ENCODE measurements at regions not wholly inside any gene's neighbourhood (a gene's known extent, or its start where the extent isn't known, plus 50 kb on each side); places are given as distances from the start of the nearest gene placed in this dataset.
"Not testable (repeated sequence)": the region's sequence is repeated elsewhere in the genome, so short reads cannot be mapped to it uniquely, and the experiment has no call there.

DNA sequence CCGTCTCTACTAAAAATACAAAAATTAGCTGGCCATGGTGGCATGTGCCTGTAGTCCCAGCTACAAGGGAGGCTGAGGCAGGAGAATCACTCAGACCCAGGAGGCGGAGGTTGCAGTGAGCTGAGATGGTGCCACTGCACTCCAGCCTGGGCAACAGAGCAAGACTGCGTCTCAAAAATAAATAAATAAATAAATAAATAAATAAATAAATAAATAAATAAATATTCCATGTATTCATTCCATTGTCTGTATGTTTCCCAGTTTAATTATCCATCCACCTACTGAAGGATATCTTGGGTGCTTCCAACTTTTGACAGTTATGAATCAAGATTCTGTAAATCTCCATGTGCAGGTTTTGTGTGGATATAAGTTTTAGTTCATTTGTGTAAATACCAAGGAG is 397.4 kb upstream of the SLC35B3 start:
- H3K4me1 ChIP-seq (ENCODE audit: control insufficient read depth, insufficient read depth, low read length, poor library complexity, severe bottlenecking); H3K27ac ChIP-seq (ENCODE audit: insufficient read depth, low read length, poor library complexity, severe bottlenecking); H3K27me3 ChIP-seq (replicated peaks; ENCODE audit: control insufficient read depth, insufficient read depth, low read length, poor library complexity, severe bottlenecking); H3K9me3 ChIP-seq (ENCODE audit: control insufficient read depth, low read length); H3K4me3 ChIP-seq (ENCODE audit: insufficient read depth, low read depth, low read length, poor library complexity, severe bottlenecking); H3K36me3 ChIP-seq (ENCODE audit: control insufficient read depth, insufficient read depth, low read length); DNase-seq: not testable (repeated sequence)

DNA sequence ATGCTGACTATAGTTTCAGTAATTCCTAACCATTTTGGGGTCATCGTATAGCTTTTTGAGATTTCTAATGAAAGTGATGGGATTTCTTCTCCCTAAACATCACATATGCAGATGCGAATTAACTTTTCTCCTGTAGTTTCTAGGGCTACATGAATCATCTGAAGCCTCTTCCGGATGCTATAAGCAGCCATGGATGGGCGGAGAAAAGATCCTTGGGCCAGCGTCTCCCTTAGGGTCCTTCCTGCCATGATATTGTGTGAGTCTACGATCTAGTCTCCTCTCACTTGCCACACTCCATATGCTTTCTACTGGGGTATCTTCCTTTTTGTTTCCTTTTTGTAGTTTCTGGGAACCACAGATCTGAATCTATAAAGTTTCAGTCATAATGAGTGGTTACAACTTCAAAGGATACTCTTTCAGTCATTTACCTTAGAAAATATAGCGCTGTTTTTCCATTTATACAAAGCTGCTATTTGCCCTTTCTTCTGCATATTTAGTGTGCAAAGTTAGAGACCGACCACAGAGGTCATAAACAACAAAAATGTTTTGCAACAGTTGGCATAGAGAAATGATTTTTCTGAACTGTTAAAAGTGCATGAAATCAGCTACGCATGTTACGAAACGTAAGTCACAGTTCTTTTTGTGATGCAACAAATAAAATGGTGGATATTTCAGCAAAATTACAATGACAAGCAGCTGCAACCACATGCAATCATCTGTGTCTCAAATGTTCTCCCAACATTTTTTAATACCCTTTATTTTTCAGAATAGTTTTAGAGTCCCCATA is 396.2 kb upstream of the SLC35B3 start:
- Histone ChIP-seq H3K27me3 (replicated peaks; ENCODE audit: control insufficient read depth, insufficient read depth, low read length, poor library complexity, severe bottlenecking) (no peaks in the 10 kb centered on the region), H3K4me1 (ENCODE audit: control insufficient read depth, insufficient read depth, low read length, poor library complexity, severe bottlenecking) (no peaks in the 10 kb centered on the region), H3K9me3 (ENCODE audit: control insufficient read depth, low read length) (no peaks in the 10 kb centered on the region), H3K36me3 (ENCODE audit: control insufficient read depth, insufficient read depth, low read length) (no peaks in the 10 kb centered on the region), H3K4me3 (ENCODE audit: insufficient read depth, low read depth, low read length, poor library complexity, severe bottlenecking) (no peak overlapping the region), H3K27ac (ENCODE audit: insufficient read depth, low read length, poor library complexity, severe bottlenecking) (no peak overlapping the region)
- no peak for DNase-seq

GRCh38 chr6:8830794-8831193 is 395.4 kb upstream of the SLC35B3 start:
- Histone ChIP-seq H3K27me3 (replicated peaks; ENCODE audit: control insufficient read depth, insufficient read depth, low read length, poor library complexity, severe bottlenecking) (no peaks in the 10 kb centered on the region), H3K4me1 (ENCODE audit: control insufficient read depth, insufficient read depth, low read length, poor library complexity, severe bottlenecking) (no peaks in the 10 kb centered on the region), H3K4me3 (ENCODE audit: insufficient read depth, low read depth, low read length, poor library complexity, severe bottlenecking) (no peak overlapping the region), H3K9me3 (ENCODE audit: control insufficient read depth, low read length) (no peaks in the 10 kb centered on the region), H3K36me3 (ENCODE audit: control insufficient read depth, insufficient read depth, low read length) (no peaks in the 10 kb centered on the region), H3K27ac (ENCODE audit: insufficient read depth, low read length, poor library complexity, severe bottlenecking) (no peak overlapping the region)
- no peak for DNase-seq

DNA sequence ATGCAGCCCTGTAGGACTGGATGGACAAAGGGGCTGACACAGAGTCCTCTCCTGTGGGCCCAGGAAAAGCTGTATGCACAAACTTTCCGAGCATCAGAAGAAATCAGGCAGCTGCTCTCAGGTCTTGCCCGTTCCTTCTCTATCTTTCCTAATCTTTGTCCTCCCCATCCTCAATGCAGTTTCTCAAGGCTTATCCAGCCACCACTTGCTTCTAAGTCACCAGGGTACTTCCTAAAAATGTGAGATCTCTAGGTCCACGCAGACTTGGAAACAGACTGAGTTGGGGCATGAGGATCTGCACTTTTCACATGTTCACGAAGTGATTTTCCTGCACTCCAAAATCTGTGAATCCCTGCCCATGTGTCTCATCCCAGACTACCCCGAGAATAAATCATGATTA is 394.5 kb upstream of the SLC35B3 start:
- H3K36me3 ChIP-seq (ENCODE audit: control insufficient read depth, insufficient read depth, low read length): no peaks in the 10 kb centered on the region
- no peaks in the 10 kb centered on the region for H3K27me3 ChIP-seq (replicated peaks; ENCODE audit: control insufficient read depth, insufficient read depth, low read length, poor library complexity, severe bottlenecking)
- no peak for DNase-seq
- no peaks in the 10 kb centered on the region for H3K9me3 ChIP-seq (ENCODE audit: control insufficient read depth, low read length)
- H3K4me3 ChIP-seq (ENCODE audit: insufficient read depth, low read depth, low read length, poor library complexity, severe bottlenecking): no peak overlapping the region
- no peaks in the 10 kb centered on the region for H3K4me1 ChIP-seq (ENCODE audit: control insufficient read depth, insufficient read depth, low read length, poor library complexity, severe bottlenecking)
- H3K27ac ChIP-seq (ENCODE audit: insufficient read depth, low read length, poor library complexity, severe bottlenecking): no peak overlapping the region

DNA sequence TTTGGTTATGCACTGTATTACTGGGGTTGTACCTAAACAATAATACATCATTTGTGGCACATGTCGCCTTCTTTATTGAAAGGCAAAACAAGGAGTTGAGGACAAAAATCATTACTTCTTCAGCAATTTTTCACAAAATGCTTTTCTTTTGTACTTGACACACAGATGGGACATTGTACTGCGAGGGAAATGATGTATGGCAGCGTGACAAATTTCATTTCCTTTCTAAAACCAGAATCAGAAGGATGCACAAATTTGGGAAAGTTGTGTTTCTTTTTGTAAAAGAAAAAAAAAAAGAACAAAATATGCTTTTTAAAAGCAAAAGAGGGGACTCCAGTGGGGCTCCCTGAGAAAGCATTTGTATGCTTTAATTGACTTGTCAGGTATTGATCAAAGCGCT is 394.0 kb upstream of the SLC35B3 start:
- no peak for DNase-seq
- H3K27me3 ChIP-seq (replicated peaks; ENCODE audit: control insufficient read depth, insufficient read depth, low read length, poor library complexity, severe bottlenecking): no peaks in the 10 kb centered on the region
- H3K27ac ChIP-seq (ENCODE audit: insufficient read depth, low read length, poor library complexity, severe bottlenecking): no peak overlapping the region
- no peaks in the 10 kb centered on the region for H3K4me1 ChIP-seq (ENCODE audit: control insufficient read depth, insufficient read depth, low read length, poor library complexity, severe bottlenecking)
- no peak overlapping the region for H3K4me3 ChIP-seq (ENCODE audit: insufficient read depth, low read depth, low read length, poor library complexity, severe bottlenecking)
- H3K9me3 ChIP-seq (ENCODE audit: control insufficient read depth, low read length): no peaks in the 10 kb centered on the region
- no peaks in the 10 kb centered on the region for H3K36me3 ChIP-seq (ENCODE audit: control insufficient read depth, insufficient read depth, low read length)

- Histone ChIP-seq H3K36me3 (ENCODE audit: control insufficient read depth, insufficient read depth, low read length) (no peaks in the 10 kb centered on the region), H3K9me3 (ENCODE audit: control insufficient read depth, low read length) (no peaks in the 10 kb centered on the region), H3K27me3 (replicated peaks; ENCODE audit: control insufficient read depth, insufficient read depth, low read length, poor library complexity, severe bottlenecking) (no peaks in the 10 kb centered on the region), H3K4me3 (ENCODE audit: insufficient read depth, low read depth, low read length, poor library complexity, severe bottlenecking) (no peak overlapping the region), H3K27ac (ENCODE audit: insufficient read depth, low read length, poor library complexity, severe bottlenecking) (no peak overlapping the region), H3K4me1 (ENCODE audit: control insufficient read depth, insufficient read depth, low read length, poor library complexity, severe bottlenecking) (no peaks in the 10 kb centered on the region)
- DNase-seq: no peak
Measured at GRCh38 chr6:8828376-8828775, 393.0 kb upstream of the SLC35B3 start.

DNA sequence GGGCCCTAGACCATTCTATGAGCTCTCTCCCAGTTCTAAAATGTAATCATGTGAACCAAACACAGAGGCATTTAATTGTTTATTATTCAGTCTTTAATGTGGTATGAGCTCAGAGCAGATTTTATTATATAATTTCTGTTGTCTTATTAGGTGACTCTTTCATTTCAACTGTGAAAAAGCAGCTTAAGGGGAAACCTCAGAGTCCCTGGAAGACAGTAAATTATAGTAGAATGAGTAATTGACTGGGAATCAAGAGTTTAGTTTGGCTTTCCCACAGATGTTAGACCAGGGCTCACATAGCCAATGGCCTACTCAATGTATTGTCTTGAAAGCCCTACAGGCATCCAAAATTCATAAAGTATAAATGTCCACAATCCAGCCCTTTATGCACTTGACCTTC is 390.4 kb upstream of the SLC35B3 start:
- no peaks in the 10 kb centered on the region for H3K4me1 ChIP-seq (ENCODE audit: control insufficient read depth, insufficient read depth, low read length, poor library complexity, severe bottlenecking)
- no peaks in the 10 kb centered on the region for H3K9me3 ChIP-seq (ENCODE audit: control insufficient read depth, low read length)
- no peaks in the 10 kb centered on the region for H3K27me3 ChIP-seq (replicated peaks; ENCODE audit: control insufficient read depth, insufficient read depth, low read length, poor library complexity, severe bottlenecking)
- DNase-seq: no peak
- H3K36me3 ChIP-seq (ENCODE audit: control insufficient read depth, insufficient read depth, low read length): no peaks in the 10 kb centered on the region
- no peak overlapping the region for H3K27ac ChIP-seq (ENCODE audit: insufficient read depth, low read length, poor library complexity, severe bottlenecking)
- no peak overlapping the region for H3K4me3 ChIP-seq (ENCODE audit: insufficient read depth, low read depth, low read length, poor library complexity, severe bottlenecking)

GRCh38 chr6:8821981-8822381 is 386.6 kb upstream of the SLC35B3 start:
- Histone ChIP-seq H3K27me3 (replicated peaks; ENCODE audit: control insufficient read depth, insufficient read depth, low read length, poor library complexity, severe bottlenecking) (no peaks in the 10 kb centered on the region), H3K9me3 (ENCODE audit: control insufficient read depth, low read length) (no peaks in the 10 kb centered on the region), H3K4me1 (ENCODE audit: control insufficient read depth, insufficient read depth, low read length, poor library complexity, severe bottlenecking) (no peaks in the 10 kb centered on the region), H3K4me3 (ENCODE audit: insufficient read depth, low read depth, low read length, poor library complexity, severe bottlenecking) (no peak overlapping the region), H3K36me3 (ENCODE audit: control insufficient read depth, insufficient read depth, low read length) (no peaks in the 10 kb centered on the region), H3K27ac (ENCODE audit: insufficient read depth, low read length, poor library complexity, severe bottlenecking) (no peak overlapping the region)
- no peak for DNase-seq

GRCh38 chr6:8820313-8820712 is 385.0 kb upstream of the SLC35B3 start:
- no peaks in the 10 kb centered on the region for H3K9me3 ChIP-seq (ENCODE audit: control insufficient read depth, low read length)
- no peaks in the 10 kb centered on the region for H3K4me1 ChIP-seq (ENCODE audit: control insufficient read depth, insufficient read depth, low read length, poor library complexity, severe bottlenecking)
- no peak overlapping the region for H3K27ac ChIP-seq (ENCODE audit: insufficient read depth, low read length, poor library complexity, severe bottlenecking)
- no peaks in the 10 kb centered on the region for H3K36me3 ChIP-seq (ENCODE audit: control insufficient read depth, insufficient read depth, low read length)
- no peak for DNase-seq
- no peak overlapping the region for H3K4me3 ChIP-seq (ENCODE audit: insufficient read depth, low read depth, low read length, poor library complexity, severe bottlenecking)
- H3K27me3 ChIP-seq (replicated peaks; ENCODE audit: control insufficient read depth, insufficient read depth, low read length, poor library complexity, severe bottlenecking): no peaks in the 10 kb centered on the region

- no peaks in the 10 kb centered on the region for H3K4me1 ChIP-seq (ENCODE audit: control insufficient read depth, insufficient read depth, low read length, poor library complexity, severe bottlenecking)
- DNase-seq: no peak
Measured at GRCh38 chr6:8819446-8819845, 384.1 kb upstream of the SLC35B3 start.

More at GRCh38 chr6:8819446-8819845, 384.1 kb upstream of the SLC35B3 start:
- H3K27me3 ChIP-seq (replicated peaks; ENCODE audit: control insufficient read depth, insufficient read depth, low read length, poor library complexity, severe bottlenecking): no peaks in the 10 kb centered on the region
- no peak overlapping the region for H3K4me3 ChIP-seq (ENCODE audit: insufficient read depth, low read depth, low read length, poor library complexity, severe bottlenecking)
- H3K36me3 ChIP-seq (ENCODE audit: control insufficient read depth, insufficient read depth, low read length): no peaks in the 10 kb centered on the region
- no peak overlapping the region for H3K27ac ChIP-seq (ENCODE audit: insufficient read depth, low read length, poor library complexity, severe bottlenecking)
- H3K9me3 ChIP-seq (ENCODE audit: control insufficient read depth, low read length): no peaks in the 10 kb centered on the region
